ENCODE measurements at regions not wholly inside any gene's neighbourhood (a gene's known extent, or its start where the extent isn't known, plus 50 kb on each side); places are given as distances from the start of the nearest gene placed in this dataset.

DNA sequence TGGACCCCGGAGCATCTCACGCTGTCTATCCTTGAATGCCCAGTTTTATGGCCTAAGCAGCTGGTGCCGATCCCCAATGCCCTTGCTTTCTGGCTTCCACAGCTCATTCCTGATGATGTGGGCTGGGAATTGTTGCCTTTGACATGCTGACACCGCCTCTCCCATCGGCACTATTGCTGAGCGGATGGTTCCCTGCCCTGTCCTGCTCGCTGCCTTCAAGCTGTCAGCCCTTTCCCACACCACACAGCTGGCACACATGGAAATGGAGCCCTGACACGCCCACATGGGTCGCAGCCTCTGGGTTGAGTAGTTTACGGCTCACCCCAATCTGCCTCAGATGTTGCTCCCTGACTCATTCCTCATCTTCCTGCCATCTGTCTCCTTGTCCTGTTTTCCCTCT lies 110.2 kb upstream of the SESN3 start:
- no peak for DNase-seq

DNA sequence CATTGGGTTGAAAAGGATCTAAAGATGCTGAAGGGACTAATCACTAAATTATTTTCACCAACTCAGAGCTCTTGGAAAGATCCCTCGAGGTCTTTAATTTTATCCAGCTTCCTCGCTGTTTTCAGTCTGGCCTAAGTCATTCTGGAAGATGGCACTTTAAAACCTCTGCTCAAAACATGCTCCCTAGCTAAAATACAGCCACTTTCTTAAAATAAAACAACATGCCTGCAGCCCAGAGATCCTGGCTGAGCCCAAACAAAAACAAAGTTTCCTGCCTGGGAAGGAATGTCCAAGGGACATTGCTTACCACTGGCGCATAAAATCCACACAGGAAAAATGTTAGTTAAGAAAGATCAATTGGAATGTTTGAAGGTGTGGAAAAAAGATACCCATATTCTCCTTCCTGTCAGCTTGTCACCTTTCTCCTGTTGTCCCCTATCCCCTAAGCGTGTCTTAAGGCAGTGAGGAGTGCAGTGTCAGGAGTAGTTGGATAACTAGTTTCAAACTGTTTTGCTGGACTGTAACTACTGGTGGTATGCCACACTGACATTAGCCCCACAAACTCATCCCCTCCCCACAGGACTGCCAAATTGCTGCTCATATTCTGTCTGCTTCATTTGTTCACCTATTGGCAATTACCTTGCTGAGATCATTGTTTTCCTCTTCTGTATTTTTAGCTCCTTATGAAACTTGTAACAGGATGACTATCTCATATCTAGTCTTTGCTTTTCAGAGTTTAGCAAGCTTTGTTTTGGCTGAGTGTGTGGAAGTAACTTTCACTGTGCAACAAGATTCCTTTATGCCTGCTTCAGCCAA lies 108.3 kb upstream of the SESN3 start:
- no peak for DNase-seq

DNA sequence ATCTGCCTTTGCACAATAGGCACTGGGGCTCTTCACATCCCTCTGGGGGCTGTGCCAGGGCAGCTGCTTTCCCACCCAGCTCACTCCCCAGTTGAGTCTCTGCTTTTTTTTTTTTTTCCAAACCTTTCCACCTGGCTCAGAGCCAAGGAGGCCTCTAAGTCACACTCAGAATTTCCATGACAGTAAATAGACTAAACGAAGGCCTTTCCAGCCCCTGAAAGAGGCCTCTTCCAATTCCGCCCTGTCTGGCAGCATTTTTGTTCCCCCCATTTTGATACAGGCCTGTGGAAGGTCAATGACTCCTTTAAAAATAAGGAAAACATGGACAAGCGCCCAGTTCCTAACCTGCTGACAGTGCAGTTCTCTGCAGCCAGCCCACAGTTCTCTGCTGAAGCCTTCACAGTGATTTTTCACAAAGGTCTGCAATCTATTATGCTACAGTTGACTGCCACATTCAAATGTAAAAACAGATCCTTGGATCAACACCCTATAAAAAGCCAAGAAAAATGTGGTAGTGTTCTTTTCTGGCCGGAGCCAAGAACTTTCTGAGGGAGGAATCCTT lies 107.5 kb upstream of the SESN3 start:
- DNase-seq = no peak

DNA sequence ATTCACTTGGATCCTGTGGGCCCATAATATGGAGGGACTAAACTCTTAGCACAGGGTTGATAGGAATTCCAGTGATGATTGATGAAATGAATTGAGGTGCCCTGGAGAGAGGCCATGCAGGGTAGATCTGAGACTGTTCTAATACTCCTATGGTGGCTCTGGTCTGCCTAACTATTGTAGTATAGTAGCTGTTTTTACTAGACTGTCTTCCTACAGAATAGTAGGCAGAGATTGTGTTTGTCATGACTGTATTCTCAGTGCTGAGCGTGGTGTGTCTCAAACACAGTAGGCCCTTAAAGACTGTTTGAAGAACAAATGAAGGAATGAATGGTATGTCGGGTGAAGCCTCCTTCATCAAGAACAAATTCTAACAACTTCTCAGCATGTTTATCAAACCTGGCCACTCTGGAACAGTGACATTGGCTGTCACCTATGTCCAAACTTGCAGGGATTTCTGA lies 107.0 kb upstream of the SESN3 start:
- no peak for DNase-seq

DNA sequence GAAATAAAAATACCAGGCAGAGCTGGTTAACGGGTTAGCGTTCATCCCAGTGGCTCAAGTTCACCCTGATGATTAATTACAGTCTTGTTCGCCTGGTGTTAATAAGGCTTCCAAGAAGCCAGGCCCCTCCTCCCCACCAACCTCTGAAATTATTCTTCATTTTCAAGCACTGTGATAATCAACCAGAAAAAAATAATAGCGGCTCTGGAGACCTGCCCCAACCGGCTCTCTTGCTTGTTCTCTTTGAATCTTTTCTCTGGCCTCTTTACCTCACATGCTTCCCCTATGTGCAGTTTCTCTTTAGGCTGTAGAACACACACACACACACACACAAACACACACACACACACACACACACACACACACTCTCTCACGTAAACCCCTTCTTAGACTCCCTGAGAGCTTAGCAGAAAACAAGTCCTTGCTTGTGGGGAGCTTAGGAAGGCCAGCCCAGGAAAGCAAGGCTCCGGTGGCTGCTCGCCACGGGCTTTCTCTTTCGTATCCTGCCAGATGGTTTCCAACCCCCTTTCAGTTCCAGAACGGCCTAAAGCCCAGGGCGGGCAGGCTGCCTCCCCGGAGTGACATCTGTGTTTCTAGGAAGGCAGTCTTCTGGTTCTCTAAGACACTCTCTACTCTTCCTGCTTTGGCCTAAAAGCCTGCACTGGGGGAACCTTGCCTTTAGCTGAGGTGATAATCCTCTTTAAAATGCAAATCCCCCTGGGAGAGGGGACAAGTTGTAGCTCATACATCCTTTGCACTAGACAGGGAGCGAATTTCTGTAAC lies 106.4 kb upstream of the SESN3 start:
- peak; percentile 65 for DNase-seq

DNA sequence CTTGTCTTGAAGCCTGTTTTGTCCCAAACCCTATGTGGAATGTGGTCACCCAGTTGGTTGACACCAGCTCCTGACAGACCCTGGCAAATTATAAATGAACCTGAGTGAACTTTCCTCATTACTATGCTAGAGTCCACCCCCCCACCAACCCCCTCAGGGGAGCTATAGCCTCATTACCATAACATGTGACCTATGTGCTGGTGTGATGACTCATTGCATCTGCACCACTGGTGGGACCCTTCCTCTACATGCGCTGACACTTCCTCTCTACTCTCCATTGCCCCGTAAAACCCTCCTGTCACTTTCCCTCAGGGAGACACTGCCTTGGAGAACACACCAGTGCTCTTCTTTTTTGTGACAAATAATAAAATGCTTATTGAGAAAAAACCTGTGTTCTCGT lies 105.0 kb upstream of the SESN3 start:
- no peak for DNase-seq

DNA sequence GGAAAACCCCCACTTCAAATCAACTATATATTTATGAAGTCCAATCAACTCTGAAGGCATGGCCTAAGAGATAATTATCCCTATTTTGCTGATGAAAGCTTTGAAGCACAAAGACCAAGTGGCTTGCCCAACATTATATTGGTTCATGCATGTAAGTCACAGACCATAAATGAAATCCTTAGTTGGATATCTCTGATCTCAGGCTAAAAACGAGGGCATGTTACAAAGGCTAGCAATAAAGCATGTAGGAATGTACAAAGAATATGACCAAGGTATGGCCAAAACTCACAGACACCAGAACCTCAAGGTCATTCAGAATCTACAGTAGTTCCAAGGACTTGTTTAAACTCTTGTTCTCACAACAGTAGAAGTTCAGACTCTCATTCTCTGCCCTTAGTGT lies 100.2 kb upstream of the SESN3 start:
- DNase-seq = no peak

DNA sequence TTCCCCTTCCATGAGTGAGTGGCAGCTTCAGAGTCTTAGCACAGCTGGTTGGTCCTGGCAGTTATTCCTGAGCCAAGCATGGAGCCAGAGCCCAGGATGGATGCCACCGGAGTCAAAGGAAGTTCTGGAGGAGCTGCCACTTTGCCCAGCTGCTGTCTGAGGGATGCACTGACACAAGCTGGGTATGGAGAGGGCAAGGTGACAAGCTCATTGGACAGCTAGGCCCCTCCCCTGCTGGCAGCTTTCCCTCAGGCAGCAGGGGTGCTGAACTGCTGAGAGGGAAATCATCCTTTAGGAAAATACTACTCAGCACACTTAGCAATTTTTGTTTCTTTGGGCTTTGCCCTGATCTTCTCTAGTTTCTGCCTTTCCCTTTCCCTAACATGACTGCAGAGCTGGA lies 99.3 kb upstream of the SESN3 start:
- no peak for DNase-seq

DNA sequence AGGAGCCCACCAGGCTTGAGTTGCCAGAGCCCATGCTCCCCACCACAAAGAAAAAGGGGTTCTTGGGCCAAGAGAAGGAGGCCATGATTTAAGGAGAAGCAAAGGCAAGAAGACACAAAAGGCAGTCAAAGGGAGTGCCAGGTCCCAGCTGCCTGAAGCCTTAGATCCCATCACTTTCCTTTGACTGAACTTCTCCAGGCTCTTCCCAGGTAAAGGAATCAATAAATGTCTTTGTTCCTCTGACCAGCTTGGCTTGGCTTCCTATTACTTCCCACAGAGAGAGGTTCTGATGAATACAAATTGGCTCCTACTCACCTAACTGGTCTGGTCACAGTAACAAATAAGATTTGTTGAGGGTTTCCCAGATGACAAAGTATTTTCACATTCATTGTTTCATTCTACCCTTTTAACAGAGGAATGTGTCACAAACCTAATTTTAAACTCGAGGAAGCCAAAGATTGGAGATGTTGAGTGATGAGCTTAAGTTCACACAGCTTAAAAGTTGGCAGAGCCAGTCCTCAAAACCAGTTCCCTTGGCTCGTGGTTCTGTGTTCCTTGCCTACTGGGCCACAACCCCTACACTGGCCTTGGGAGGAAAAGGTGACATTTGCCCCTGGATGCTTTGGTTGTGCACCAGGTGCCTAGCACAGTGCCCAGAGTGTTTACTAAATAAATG lies 96.4 kb upstream of the SESN3 start:
- DNase-seq = no peak

DNA sequence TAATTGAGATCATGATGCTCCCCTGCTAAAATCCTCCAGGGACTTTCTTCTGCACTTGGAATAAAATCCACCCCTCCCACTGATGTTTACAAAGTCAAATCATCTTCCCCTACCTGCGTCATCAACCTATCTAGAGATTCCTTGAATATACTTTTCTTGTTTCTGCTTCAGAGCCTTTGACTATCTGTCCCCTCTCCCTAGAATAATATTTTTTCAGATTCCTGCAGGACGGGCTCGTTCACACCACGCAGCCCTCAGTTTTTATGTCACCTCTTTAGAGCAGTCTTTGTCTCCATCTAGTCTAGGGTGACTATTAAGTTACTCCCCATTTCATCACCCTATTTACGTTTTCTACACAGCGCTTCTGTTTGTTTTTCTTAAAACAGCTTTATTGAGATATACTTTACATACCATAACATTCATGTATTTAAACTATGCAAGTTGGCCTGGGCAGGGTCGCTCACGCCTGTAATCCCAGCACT lies 94.8 kb upstream of the SESN3 start:
- no peak for DNase-seq

DNA sequence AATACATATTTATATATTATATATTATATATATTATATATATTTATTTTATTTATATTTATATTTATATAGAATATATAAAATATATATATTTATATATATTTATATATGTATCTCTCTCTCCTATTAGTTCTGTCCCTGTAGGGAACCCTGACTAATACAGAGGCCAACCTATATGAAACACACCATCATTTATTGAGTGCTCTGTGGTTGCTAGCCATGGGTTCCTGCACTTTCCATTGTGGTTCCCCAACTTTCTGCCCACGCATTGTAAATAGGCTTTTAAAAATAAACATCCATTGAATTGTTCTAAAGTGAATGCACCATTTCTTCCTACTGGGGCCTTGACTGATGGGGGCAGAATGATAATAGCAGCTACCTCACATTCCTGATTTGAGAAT lies 93.8 kb upstream of the SESN3 start:
- DNase-seq = no peak

DNA sequence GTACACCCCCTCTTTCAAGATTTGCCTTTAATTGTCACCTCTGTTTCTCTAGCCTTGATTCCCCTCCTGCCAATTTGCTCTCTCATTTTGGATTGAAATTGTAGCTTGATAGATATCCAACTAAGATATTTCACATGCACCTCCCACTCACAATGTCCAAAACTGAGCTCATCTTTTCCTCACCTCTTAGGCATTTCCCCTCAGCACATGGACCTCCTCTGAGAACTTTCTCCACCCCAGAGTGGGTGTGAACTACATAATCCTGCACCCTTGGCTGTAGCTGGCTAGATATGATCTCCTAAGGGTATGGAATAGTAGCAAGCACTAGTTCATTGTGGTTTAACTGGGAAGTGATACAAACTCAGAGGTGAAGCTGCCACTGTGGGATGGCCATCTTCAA lies 91.5 kb upstream of the SESN3 start:
- DNase-seq = no peak

DNA sequence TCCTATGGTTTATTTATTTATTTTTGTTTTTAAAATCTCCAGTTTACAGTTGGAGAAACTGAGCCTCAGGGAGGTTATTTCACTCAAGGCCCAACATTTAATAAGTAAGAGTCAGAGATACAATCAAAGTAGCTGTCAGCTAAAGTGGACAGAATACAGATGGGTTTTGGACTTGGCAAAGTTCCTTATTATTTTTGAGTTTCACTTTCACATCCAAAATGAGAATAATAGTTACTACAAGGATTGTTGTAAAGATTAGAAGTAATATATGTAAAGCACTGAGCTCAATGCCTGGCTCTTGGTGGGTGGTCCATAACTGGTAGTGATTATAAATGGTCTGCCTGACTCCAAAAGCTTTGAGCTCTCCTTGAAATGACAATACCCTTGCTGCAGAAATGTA lies 87.5 kb upstream of the SESN3 start:
- no peak for DNase-seq

DNA sequence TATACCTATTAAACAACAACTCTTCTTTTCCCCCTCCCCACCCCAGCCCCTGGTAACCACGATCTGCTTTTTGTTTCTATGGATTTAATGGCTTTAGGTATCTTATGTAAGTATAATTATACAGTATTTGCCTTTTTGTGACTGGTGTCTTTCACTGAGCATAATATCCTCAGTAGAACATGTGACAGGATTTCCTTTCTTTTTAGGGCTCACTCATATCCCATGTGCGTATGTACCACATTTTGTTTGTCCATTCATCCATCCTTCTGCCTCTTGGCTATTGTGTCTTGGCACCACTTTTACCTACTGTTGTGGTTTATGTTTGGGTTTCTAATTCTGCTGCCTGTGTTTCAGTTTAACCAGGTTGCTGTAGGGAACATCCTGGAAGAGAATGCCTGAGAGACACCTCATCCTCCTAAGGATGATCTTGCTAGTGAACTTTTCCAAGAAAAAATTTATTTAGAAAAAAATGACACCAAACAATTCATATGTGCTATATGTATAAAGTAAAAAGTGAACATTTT lies 77.6 kb upstream of the SESN3 start:
- DNase-seq = no peak

DNA sequence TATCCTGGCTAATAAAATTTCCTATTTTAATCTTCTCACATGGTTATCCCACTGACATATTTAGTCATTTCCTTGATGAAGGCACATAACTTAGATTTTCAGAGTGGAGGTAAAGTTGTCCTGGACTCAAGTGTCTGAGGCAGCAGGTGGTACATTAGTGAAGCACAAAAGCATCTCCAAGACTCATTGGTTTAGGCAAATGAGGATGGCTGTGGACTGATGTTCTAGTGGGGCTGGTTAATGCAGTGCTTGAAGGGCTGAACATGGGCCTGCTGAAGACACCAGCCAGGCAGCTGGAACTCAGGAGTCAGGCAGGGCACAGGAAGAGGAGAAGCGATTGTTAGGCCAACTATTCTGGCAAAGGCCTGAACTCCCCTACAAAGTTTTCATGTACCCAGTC lies 76.3 kb upstream of the SESN3 start:
- no peak for DNase-seq

DNA sequence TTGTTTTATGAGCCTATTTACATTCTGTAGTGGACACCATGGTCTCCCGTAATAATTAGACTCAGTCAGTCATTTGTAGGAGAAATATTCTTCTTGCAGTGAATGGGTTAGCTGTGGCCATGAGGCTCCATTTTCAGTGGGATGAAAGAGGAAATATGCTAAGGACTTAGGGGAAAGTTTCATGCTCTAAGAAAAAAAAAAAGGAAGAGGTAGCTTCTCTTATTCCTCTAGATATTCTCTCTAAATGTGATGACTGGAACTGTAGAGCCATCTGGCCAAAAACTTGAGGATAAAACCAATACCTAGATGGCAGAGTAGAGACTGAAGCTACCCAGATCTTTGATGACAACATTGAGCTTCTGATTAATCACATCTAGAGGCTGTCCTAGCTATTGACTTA lies 75.8 kb upstream of the SESN3 start:
- no peak for DNase-seq

DNA sequence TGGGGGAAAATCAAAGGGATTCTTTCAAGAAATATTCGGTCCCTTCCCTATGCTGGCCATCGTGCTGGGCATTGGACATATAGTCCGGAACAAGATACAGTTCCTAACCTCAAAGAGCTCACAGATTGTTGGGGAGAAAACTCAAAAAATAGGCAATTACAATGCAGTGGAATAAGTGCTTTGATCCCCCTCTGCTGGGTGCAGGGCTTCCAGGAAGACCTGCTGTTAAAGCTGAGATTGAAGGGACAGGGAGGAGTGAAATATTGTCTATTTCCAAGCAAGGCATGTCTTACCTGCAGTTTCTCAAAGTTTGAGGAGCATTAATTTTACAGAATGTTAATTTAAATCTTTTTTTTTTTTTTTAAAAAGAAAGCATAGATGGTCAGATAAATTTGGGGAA lies 75.1 kb upstream of the SESN3 start:
- DNase-seq = no peak

DNA sequence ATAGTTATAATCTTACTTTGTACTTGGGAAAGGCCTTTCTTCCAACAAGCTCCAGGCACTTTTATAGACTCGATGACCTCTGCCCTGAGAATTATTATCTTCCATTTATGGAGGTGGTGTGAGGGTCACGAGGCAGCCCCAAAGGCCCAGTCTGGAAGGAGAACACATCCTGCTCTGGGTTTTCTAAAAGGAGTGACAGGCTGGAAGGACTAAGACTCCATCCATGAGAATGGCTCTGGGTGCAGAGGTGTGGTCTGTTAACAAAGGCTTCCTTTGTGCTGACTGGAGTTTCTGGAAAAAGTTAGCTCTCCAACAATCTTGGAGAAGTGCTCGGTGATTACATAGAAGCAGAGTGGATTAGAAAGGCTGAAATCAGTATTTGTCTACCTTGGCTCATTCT lies 74.7 kb upstream of the SESN3 start:
- no peak for DNase-seq

DNA sequence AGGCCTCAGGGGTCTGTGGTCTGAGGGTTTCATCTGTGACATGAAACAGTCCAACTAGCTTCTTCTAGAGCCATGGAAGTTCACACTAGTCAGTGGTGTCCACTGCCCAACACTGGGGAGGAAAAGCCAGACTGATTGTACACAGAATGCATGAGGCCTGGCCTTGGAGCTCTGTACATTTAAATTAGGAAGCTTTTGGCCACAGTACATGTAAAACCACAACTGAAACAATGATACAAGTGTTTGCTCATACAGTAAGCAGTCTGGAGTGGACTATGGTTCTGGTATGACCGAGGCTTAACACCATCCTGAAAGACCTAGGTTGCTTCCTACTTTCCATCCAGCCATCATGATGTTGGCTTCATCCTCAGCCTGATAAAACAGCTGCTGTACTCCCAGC lies 73.8 kb upstream of the SESN3 start:
- no peak for DNase-seq

DNA sequence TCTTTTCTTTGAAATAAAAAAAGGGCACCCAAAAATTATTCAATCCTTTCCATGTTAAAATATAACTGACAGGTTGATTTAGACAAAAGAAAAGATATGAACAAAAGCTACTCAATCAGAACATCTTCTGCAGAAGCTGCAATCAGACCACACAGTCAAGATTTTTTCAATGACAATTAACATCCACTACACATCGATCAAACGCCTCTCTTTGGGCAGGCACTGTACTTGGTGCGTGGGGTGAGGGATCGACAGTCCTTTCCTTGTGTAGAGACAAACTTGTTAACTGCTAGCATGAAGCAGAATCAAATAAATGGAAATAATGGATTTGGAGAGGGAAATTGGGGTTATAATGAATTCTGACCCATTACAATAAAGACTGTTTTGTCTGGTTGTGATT lies 71.2 kb upstream of the SESN3 start:
- DNase-seq = no peak

DNA sequence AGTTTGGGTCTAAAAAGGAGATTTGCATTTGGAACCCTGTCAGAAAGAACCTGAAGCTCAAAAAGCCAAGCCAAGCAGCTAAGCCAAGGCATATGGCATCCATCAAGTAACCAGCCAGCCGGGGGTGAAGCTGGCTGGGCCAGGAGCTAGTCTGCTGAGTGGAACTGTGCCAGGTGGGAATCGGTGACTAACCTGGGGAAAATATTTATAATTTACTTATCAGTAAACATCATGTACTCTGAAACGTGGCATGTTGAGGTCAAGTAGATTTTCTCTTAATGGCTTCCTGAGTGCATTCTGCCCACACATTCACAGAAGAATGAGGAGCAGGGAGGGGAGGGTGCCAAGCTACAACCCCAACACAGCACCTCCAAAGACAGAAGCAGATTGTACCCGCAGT lies 70.5 kb upstream of the SESN3 start:
- DNase-seq = no peak

DNA sequence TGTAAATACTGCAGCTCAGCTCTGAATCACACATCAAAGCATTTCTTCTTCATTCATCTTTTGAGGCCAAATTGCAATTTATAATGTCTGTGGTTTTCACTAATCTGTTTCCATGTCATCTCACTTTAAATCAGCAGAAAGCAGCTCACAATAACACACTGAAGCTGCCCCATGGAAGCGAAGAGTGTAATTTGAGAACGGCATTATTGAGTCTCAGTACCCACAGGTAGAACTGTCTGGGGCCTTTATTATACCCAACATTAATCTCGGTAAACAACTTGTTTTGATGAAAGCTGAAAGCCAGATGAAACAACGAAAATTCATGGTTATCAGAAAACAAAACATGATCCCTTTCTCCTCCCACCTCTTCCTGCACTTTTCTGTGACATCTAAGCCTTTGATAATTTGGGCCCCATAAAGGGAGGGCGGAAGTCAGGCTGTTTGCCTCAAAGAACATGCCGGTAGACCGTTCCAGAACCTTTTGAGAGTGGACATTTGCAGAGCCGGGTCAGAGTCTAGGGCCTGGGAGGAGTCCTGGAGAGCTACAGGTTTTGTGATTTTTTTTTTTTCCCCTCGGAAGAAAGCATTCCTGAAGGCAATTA lies 68.2 kb upstream of the SESN3 start:
- DNase-seq = peak; percentile 9
